GM23338 (cell line): ENCODE measurements at regions not wholly inside any gene's neighbourhood (a gene's known extent, or its start where the extent isn't known, plus 50 kb on each side); places are given as distances from the start of the nearest gene placed in this dataset.

Experiments
- CREB1 ChIP-seq: fragments of 250-450 bp; sonication (Bioruptor Pico); IDR thresholded peaks from 2 replicates; pipeline ENCODE4 v1.5.0; 2020; ENCODE audit warnings: low read depth, mild to moderate bottlenecking, moderate library complexity
- CTCF ChIP-seq, 2 experiments: fragments of 200-600 bp in 1 of 2; sonication (generic) in 1 of 2; conservative IDR thresholded peaks; 2 replicates each; pipeline versions ENCODE4 v1.5.1 to v1.6.1; 2016 to 2017; ENCODE audit warnings: antibody characterized with exemption in 2 of 2, low read depth in 2 of 2, mild to moderate bottlenecking in 2 of 2, moderate library complexity in 1 of 2
- ETS1 ChIP-seq: IDR thresholded peaks from 2 replicates; pipeline ENCODE4 v1.6.1; 2016; ENCODE audit warnings: antibody characterized with exemption
- EZH2 ChIP-seq: fragments of 200-600 bp; sonication (generic); IDR thresholded peaks from one replicate; pipeline ENCODE4 v1.8.0; 2017; ENCODE audit warnings: antibody characterized with exemption, mild to moderate bottlenecking, low read depth; ENCODE audit not compliant: unreplicated experiment
- EZH2phosphoT487 ChIP-seq: fragments of 200-600 bp; sonication (generic); IDR thresholded peaks from one replicate; pipeline ENCODE4 v1.8.1; 2018; ENCODE audit warnings: antibody characterized with exemption; ENCODE audit not compliant: unreplicated experiment
- JUNB ChIP-seq: IDR thresholded peaks from one replicate; pipeline ENCODE4 v1.6.1; 2016; ENCODE audit warnings: antibody characterized with exemption; ENCODE audit not compliant: unreplicated experiment
- NANOG ChIP-seq: IDR thresholded peaks from 2 replicates; pipeline ENCODE4 v1.6.1; 2016; ENCODE audit warnings: antibody characterized with exemption, borderline replicate concordance
- POLR2AphosphoS5 ChIP-seq: IDR thresholded peaks from 2 replicates; pipeline ENCODE4 v1.6.1; 2016; ENCODE audit warnings: antibody characterized with exemption, low read depth
- REST ChIP-seq: IDR thresholded peaks from one replicate; pipeline ENCODE4 v1.6.1; 2018; ENCODE audit warnings: antibody characterized with exemption; ENCODE audit not compliant: unreplicated experiment
- STAT1 ChIP-seq: IDR thresholded peaks from one replicate; pipeline ENCODE4 v1.6.1; 2016; ENCODE audit warnings: antibody characterized with exemption; ENCODE audit not compliant: unreplicated experiment
- ZNF114 ChIP-seq: fragments of 250-450 bp; sonication (Bioruptor Pico); IDR thresholded peaks from 2 replicates; pipeline ENCODE4 v1.5.0; 2020; ENCODE audit warnings: mild to moderate bottlenecking, moderate library complexity
- ZNF331 ChIP-seq: fragments of 250-450 bp; sonication (Bioruptor Pico); IDR thresholded peaks from 2 replicates; pipeline ENCODE4 v1.5.0; 2020; ENCODE audit warnings: low read depth, mild to moderate bottlenecking, moderate library complexity
- ZNF462 ChIP-seq: fragments of 250-450 bp; sonication (Bioruptor Pico); IDR thresholded peaks from 2 replicates; pipeline ENCODE4 v1.5.0; 2020; ENCODE audit warnings: mild to moderate bottlenecking, moderate library complexity

GRCh38 chrX:22589845-22590244 is 317.1 kb downstream of the CBLL2 start:
- no peak for TF ChIP-seq CTCF (conservative IDR thresholded peaks at IDR 0.05; ENCODE audit: low read depth in 2 of 2)
- TF ChIP-seq JUNB: no peak
- no peak for TF ChIP-seq EZH2
- TF ChIP-seq REST: no peak
- TF ChIP-seq POLR2AphosphoS5: no peak
- TF ChIP-seq EZH2phosphoT487: no peak
- TF ChIP-seq CREB1 (CRISPR knock-in tag): no peak
- no peak for TF ChIP-seq ETS1
- TF ChIP-seq NANOG: no peak
- TF ChIP-seq STAT1: no peak
- no peak for TF ChIP-seq ZNF114 (CRISPR knock-in tag)
- no peak for TF ChIP-seq ZNF462 (CRISPR knock-in tag)
- no peak for TF ChIP-seq ZNF331 (CRISPR knock-in tag)
